RWPE1 (cell line): ENCODE measurements at regions not wholly inside any gene's neighbourhood (a gene's known extent, or its start where the extent isn't known, plus 50 kb on each side); places are given as distances from the start of the nearest gene placed in this dataset.

Experiments used
- CTCF ChIA-PET: fragments of 350-600 bp; sonication (Branson Sonifier 250); formaldehyde crosslinking; extraction: SDS; loops from one replicate; lab custom pipeline; 2021; lab: Yijun Ruan, JAX
- POLR2A ChIA-PET: fragments of 400-600 bp; formaldehyde crosslinking; extraction: SDS; loops from one replicate; lab custom pipeline; 2020; ENCODE audit warnings: antibody characterized with exemption; ENCODE audit not compliant: low non-redundant PET; lab: Yijun Ruan, JAX
- DNase-seq: peaks from one replicate; pipeline ENCODE4 v3.0.0; 2012; ENCODE audit warnings: low spot score
- H3K27ac ChIP-seq: fragments of 450-650 bp; 2 replicates; pipeline ENCODE4 v1.5.1; 2017
- CTCF ChIP-seq: fragments of 450-650 bp; conservative IDR thresholded peaks from 2 replicates; pipeline ENCODE4 v1.5.1; 2017; ENCODE audit warnings: low read depth, mild to moderate bottlenecking

- ChIA-PET POLR2A (no interaction called here), CTCF (no interaction called here)
- DNase-seq: no peak
- no peak for TF ChIP-seq CTCF
- H3K27ac ChIP-seq: no peak overlapping the region
These were observed 266.4 kb downstream of the KCNA4 start for GRCh38 chr11:29750392-29750791.

- no peak for TF ChIP-seq CTCF
- H3K27ac ChIP-seq: no peak overlapping the region
- ChIA-PET POLR2A (no interaction called here), CTCF (no interaction called here)
- DNase-seq: peak; percentile 52
These were observed 282.5 kb downstream of the KCNA4 start for GRCh38 chr11:29734287-29734686.

GRCh38 chr11:29713831-29714320 lies 303.0 kb downstream of the KCNA4 start:
- no peak overlapping the region for H3K27ac ChIP-seq
- POLR2A ChIA-PET: no interaction called here
- CTCF ChIA-PET: interaction anchor here (0.6 kb wide), 1 partner anchor 300 kb away, joined by 4 read pairs; no protein-coding TSS in a partner anchor
- DNase-seq: no peak
- TF ChIP-seq CTCF: no peak

GRCh38 chr11:29712616-29713015 lies 304.2 kb downstream of the KCNA4 start:
- no peak overlapping the region for H3K27ac ChIP-seq
- no peak for DNase-seq
- CTCF ChIA-PET: no interaction called here
- TF ChIP-seq CTCF: no peak
- POLR2A ChIA-PET: no interaction called here

DNA sequence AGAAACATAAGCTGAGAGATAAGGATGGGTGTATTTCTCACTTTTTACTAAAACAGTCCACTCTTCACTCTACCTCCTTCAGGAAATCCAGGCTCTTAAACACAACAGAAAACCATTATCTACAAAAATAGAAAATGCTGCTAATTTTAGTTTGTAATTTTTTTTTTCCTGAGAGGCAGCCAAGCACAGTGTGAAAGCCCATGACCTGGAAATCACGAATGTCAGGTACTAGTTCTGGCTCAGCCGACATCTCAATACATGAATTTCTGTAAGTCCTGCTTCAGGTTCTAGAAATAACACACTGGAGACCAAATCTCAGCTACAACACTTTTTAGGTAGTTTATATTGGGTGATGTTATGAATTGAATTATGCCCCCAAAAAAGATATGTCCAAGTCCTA lies 308.9 kb downstream of the KCNA4 start:
- no peak for DNase-seq
- TF ChIP-seq CTCF: no peak

DNA sequence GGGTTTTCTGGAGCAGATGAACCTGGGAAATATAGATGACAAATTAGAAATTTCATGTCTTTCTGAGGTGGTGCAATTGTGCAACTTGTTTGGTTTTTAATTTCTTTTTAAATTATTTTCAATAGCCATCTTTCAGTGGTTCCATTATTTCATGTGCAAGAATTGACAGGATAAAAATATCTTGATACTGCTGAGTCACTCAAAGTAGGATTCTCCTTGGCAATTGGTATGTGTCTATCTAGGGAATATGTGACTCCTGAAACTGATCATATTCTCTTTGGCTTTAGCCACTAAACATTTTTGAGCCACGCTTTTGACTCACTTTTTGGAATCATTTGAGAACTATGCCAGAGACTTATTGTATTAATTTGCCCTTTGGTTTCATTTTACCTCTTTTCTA lies 331.5 kb downstream of the KCNA4 start:
- no peak overlapping the region for H3K27ac ChIP-seq
- POLR2A ChIA-PET: no interaction called here
- no peak for DNase-seq
- no peak for TF ChIP-seq CTCF
- CTCF ChIA-PET: no interaction called here

More for the DNA sequence above, 308.9 kb downstream of the KCNA4 start:
- no peak overlapping the region for H3K27ac ChIP-seq
- CTCF ChIA-PET: interaction anchor here (0.6 to 0.7 kb wide), 2 partner anchors 43 to 276 kb away, joined by 3 to 5 read pairs; no protein-coding TSS in a partner anchor
- POLR2A ChIA-PET: no interaction called here
